ENCODE measurements at regions not wholly inside any gene's neighbourhood (a gene's known extent, or its start where the extent isn't known, plus 50 kb on each side); places are given as distances from the start of the nearest gene placed in this dataset.
"Not testable (repeated sequence)": the region's sequence is repeated elsewhere in the genome, so short reads cannot be mapped to it uniquely, and the experiment has no call there.

- not testable (repeated sequence) for TF ChIP-seq CTCF (IDR thresholded peaks at IDR 0.05); FOXM1 (IDR thresholded peaks at IDR 0.05; ENCODE audit: low read depth); GABPA (IDR thresholded peaks at IDR 0.05; ENCODE audit: low read depth); MXI1 (IDR thresholded peaks at IDR 0.05; ENCODE audit: low read depth, low read length); EZH2phosphoT487 (IDR thresholded peaks at IDR 0.05; ENCODE audit: borderline replicate concordance, low read depth)
Measured at GRCh38 chr20:59488459-59488858, 115.9 kb upstream of the PHACTR3 start.
